ENCODE measurements at regions not wholly inside any gene's neighbourhood (a gene's known extent, or its start where the extent isn't known, plus 50 kb on each side); places are given as distances from the start of the nearest gene placed in this dataset.

DNA sequence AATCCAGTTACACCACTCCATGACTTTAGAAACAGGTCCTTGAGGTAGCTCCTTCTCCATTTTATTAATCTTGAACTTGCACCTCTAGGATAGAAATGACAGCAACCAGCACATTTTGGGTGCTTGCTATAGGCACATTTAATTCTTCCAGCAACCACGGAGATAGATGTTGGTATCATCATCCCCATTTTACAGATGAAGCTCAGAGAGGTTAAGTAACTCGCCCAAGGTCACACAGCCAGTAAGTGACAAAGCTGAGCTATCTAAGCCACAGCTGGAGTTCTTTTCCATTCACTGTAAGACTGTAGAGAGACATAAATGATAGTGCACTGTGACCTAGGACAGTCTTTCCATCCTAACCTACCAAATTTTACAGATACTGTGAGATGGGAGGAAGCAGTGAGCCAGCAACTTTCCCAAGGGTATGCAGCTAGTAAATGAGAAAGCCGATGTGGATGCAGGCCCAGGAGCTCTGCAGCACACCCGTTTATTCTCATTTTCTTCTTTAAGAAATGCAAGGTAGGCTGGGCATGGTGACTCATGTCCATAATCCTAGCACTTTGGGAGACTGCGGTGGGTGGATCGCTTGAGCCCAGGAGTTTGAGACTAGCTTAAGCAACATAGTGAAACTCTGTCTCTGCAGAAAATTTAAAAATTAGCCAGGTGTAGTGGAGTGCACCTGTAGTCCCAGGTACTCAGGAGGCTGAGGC, 103.2 kb downstream of the TBX5 start:
- ATAC-seq (no peak), DNase-seq (ENCODE audit: low spot score in 2 of 2) (no peak)
- Mint-ChIP-seq H3K9me3 (peaks cover 4 to 8% of the 10 kb centered on the region in 2 donors), H3K27ac (no peak overlapping the region), H3K36me3 (no peaks in the 10 kb centered on the region)

DNA sequence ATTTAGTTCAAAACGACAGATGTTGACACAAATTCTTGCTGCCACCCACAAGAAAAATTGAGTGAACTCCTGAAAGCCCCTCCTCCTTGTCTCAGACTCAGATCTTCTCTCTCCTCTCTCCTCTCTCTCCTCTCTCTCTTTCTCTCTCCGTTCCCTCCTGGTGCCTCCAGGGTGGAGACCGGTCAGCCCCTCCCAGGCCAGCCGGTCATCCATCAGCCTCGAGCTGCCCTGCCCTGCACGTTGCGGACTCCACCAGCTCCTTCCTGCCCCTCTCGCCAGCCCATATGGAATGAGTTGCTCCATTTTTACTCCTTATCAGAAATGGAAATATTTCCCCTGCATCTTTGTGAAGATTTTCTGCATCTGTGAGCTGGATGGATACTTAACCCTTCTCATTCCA, 103.8 kb downstream of the TBX5 start:
- H3K27ac Mint-ChIP-seq, result no peak overlapping the region
- no peak for ATAC-seq
- no peak for DNase-seq (ENCODE audit: low spot score in 2 of 2)
- H3K36me3 Mint-ChIP-seq, result no peaks in the 10 kb centered on the region
- H3K9me3 Mint-ChIP-seq, result peaks cover 4 to 8% of the 10 kb centered on the region in 2 donors

DNA sequence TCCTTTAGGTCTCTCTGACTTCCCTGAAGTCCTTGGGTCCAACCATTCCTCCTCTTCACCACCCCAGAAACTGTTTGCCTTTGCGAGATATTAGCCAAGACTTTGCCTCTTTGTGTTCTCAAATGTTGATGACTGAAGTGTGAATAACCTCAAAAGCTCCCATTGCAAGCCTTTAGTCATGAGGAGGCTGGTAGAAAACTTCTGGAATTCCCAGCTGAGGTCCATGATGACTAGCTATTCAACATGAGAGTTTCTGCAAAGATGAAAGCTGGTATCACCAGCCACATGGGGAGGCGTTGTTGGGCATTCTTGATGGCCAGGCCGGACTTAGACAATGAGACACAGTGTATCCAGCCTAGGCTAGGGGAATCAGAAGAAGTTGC, 111.7 kb downstream of the TBX5 start:
- Mint-ChIP-seq H3K9me3 (no peaks in the 10 kb centered on the region), H3K36me3 (no peaks in the 10 kb centered on the region), H3K27ac (no peak overlapping the region)
- ATAC-seq (no peak), DNase-seq (ENCODE audit: low spot score in 2 of 2) (no peak)

DNA sequence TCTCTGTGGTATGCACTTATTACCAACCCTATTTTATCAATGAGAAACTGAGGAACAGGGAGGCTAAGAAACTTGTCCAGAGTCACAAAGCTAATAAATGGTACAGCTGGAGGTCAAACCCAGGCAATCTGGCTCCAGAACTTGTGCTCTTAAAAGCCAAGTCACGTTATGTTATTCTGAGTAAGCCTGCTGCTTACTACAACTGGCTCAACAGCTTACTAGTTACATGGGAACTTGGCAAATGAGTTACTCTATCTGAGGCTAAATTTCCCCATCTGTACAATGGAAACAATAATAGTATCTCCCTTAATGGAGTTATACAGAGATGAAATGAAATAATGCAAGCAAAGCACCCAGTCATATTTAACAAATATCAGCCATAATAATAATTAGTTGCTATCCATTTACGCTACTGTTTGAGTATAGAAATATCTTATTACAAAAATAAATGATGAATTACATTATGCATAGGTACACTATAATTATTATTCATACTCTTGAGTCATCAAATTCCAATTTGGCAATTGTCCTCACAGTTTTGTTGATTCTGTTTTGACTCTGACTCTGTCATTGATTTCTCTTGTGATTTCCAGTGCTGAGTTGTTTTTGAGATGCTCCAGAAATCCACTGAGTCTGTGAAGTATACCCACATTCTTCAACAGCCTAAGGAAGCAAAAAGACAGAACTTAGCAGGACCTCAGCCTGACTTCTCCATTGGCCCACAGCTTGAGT, 112.2 kb downstream of the TBX5 start:
- no peaks in the 10 kb centered on the region for H3K9me3 Mint-ChIP-seq
- no peak overlapping the region for H3K27ac Mint-ChIP-seq
- H3K36me3 Mint-ChIP-seq, result no peaks in the 10 kb centered on the region
- DNase-seq (ENCODE audit: low spot score in 2 of 2) (no peak), ATAC-seq (no peak)

DNA sequence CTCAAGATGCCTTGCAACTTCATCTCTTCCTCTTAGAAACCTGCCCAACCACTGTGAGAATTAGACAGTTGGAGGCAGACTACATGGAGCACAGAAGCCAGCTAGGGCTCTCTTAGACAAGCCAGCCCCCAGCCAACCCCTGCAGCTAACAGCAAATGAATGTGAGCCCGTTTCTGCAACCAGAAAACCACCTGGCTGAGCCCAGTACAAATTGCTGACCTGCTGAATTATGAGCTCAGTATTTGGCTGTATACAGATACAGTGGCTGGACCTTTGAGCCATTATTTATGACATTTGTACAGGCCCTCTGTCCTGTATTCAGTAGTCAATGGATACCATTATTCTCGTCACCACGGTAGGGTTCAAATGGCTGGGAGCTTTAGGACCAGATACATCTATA, 112.9 kb downstream of the TBX5 start:
- ATAC-seq (no peak), DNase-seq (ENCODE audit: low spot score in 2 of 2) (no peak)
- H3K9me3 Mint-ChIP-seq, result no peaks in the 10 kb centered on the region
- H3K27ac Mint-ChIP-seq, result no peak overlapping the region
- no peaks in the 10 kb centered on the region for H3K36me3 Mint-ChIP-seq

DNA sequence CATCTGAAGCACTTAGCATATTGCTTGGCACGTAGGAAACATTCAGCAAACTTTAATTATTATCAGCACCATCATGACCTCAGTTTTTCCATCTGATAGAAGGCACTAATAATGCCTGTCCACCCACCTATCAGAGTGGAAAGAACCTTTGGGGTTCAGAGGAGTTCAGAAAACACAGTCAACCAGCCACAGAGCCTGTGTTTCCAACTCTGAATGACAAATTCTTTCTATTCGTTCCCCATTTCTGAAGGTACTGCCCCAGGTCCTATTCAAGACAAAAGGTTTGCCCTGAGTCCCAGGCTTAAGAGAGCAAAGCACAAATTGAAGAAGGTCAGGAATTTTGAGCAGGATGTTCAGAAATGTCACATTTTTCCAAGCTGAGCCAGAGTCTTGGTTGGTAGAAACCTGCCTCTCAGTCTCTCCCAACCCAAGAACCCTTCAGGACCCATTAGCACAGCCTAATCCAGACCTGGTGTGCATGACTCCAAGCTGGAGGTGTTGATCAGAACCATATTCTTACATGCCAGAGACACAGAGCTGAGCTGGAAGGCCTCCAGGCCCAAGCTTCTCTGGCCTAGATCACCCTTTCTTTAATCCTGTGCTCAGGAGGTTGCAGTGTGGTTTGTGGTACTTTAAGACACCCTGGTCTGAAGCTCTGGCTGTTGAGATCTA, 114.4 kb downstream of the TBX5 start:
- Mint-ChIP-seq H3K36me3 (no peaks in the 10 kb centered on the region), H3K27ac (no peak overlapping the region), H3K9me3 (no peaks in the 10 kb centered on the region)
- ATAC-seq, result no peak
- no peak for DNase-seq (ENCODE audit: low spot score in 2 of 2)

DNA sequence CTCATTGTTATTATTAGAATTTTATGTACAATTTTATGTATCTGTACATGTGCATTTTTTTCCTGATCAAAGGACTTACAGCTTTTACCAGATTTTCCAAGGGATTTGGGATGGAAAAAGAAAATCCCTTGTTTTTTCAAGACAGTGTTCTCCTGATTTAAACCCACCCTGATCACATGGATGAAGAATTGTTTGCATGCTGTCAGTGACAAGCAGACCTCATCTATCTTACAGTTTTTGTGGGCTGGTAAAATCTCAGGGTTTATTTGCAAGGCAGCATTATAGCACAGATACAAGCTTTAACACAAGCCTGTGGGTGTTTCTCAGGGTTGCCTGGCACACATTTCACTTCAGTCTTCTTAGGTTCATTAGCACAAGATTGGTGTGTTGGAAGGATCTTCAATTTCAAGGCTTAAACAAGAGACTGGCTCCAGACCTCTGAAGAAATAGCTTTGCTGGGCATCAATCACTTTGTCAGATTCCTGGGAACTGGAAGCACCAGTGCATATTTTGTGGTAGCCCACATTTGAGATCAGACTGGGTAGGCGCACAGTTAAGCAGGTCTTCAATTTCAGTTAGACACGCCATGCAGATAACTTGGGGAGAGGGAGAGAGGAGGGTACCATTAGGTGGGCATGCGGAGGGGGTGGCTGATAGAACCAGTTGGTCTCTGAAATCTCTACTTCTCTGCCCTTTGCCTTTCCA, 118.0 kb downstream of the TBX5 start:
- Mint-ChIP-seq H3K27ac (no peak overlapping the region), H3K36me3 (no peaks in the 10 kb centered on the region), H3K9me3 (peaks cover 0 to 2% of the 10 kb centered on the region in 2 donors)
- DNase-seq (ENCODE audit: low spot score in 2 of 2) (no peak), ATAC-seq (no peak)

DNA sequence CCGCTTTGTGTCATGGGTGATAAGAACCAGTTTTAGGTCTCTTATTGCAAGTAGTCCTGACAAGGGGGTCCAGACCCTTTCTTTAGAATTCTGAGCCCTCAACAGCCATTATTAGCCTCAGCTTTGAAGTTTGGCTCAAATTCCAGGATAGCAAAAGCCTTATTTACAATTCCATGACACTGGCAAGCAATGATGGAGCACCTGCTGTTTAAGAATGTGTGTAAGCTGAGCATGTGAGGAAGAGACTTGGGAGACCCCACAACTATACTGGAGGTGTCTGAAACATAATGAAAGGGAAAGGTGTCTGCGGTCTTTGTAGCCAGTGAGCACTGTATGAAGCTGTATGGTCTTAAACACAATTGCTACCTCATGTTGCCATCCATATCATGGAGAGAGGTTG, 119.8 kb downstream of the TBX5 start:
- ATAC-seq (no peak), DNase-seq (ENCODE audit: low spot score in 2 of 2) (no peak)
- Mint-ChIP-seq H3K36me3 (no peaks in the 10 kb centered on the region), H3K9me3 (peaks cover 0 to 4% of the 10 kb centered on the region in 2 donors), H3K27ac (no peak overlapping the region)

DNA sequence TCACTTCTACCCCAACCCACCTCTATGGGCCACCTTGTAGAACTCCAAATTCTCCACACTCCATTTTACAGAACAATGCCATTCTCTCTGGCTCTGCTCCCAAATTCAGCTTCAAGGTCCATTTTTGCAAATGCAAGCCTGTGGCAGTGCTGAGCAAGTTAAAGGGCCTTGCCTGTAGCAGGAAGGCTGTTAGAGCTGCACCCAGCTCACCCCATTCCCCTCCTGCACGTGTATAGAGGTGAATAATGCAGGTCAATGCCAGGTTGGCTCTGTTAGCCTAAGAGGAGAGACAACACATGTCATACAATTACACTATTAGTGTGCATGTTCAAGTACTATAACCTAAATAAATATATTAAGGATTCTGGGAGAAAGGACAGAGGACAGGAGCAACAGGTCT, 120.4 kb downstream of the TBX5 start:
- no peak for DNase-seq (ENCODE audit: low spot score in 2 of 2)
- H3K9me3 Mint-ChIP-seq, result peaks cover 0 to 4% of the 10 kb centered on the region in 2 donors
- H3K36me3 Mint-ChIP-seq, result no peaks in the 10 kb centered on the region
- no peak overlapping the region for H3K27ac Mint-ChIP-seq
- ATAC-seq, result no peak

DNA sequence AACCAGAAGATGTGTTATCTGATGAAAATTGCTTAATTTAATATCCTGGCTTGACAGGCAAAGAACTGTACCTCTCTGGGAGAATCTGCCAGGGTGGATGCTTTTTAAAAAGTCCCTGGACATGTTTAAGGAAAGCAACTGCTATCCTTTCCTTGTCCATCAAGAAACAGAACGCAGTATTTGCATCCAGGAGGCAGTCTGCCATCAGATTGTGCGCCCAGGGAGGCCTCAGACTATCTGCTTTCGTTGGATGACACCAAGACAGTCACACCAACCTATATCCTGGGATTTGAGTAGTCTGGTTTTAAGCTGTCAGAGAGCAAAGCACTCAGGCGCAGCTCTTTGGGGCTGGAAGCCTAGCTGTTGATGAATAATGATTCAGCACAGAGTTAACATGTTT, 121.9 kb downstream of the TBX5 start:
- ATAC-seq, result no peak
- Mint-ChIP-seq H3K27ac (no peak overlapping the region), H3K36me3 (no peaks in the 10 kb centered on the region), H3K9me3 (peaks cover 0 to 10% of the 10 kb centered on the region in 2 donors)
- DNase-seq (ENCODE audit: low spot score in 2 of 2), result no peak

DNA sequence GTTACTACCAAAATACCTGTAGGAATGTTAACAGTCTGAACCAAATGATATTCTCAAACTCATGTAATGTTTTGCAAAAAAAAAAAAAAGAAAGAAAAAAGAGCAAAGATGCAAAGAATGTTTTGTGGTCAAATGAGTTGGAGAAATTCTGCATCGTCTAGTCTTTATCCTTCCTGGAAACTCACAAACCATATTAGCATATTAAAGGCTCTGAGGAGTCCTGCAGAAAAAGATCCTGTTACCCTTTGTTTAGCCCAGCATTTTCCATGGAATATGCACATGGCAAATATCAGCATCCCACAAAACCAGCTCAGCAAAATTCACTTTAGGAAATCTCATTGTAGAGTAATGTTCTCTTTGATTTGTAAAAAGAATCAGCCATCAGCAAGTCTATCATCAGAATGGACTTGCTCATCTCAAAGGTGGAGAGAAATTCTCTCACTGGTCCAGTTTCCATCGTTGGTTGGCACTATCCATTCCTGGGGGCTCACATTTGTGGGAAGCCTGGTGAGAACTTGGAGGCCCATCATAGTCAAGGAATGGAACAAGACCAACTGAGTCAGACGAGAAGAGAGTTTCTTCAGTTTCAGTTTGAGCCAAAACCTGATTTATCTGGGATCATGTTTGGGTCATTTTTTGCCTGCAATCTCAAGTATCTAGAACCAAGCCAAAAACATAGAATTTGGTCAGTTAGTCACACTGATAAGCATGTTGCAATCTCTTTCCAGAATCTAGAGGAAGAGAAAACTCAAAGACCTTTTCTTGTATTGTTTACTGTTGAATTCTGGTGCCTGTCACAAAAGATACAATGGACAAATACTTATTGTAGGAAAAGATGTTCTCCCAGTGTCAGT, 129.8 kb downstream of the TBX5 start:
- Mint-ChIP-seq H3K36me3 (no peaks in the 10 kb centered on the region), H3K9me3 (peaks cover 0 to 6% of the 10 kb centered on the region in 2 donors), H3K27ac (no peak overlapping the region)
- ATAC-seq (no peak), DNase-seq (ENCODE audit: low spot score in 2 of 2) (no peak)

DNA sequence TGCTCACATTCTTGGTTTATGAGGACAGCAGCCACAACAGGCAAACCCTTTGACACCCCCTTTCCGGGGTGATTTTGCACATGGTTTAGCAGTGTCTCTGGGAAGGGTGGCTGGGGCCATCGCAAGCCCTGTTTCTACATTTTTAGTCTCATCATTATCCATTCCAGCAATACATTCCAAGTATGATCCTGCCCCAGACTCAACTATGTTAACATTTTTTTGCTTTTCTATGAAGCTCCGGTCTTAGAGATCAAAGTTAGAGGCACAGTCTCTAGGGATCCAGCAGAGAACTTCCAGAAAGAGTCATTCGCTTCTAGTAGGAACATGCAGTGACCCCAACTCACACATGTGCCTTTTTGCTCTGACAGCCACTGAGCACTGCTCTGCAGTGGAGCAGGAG, 130.9 kb downstream of the TBX5 start:
- no peaks in the 10 kb centered on the region for H3K36me3 Mint-ChIP-seq
- ATAC-seq (no peak), DNase-seq (ENCODE audit: low spot score in 2 of 2) (no peak)
- no peak overlapping the region for H3K27ac Mint-ChIP-seq
- peaks cover 0 to 5% of the 10 kb centered on the region in 2 donors for H3K9me3 Mint-ChIP-seq

DNA sequence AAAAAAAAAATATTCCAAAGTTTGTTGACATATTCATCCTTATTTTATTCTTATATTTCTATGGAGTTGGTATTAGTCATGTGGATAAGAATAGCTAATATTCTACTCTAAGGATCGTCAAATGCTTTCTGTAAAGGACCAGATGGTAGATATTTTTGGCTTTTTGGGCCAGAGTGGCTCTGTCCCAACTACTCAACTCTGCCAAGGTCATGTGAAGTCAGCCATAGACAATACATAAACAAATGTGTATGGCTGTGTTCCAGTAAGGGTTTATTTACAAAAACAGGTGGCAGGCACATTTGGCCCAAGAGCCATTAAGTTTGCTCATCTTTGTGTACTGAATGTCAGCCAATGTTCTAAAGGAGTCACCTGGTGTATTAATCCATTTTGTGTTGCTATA, 131.8 kb downstream of the TBX5 start:
- H3K9me3 Mint-ChIP-seq, result no peaks in the 10 kb centered on the region
- H3K36me3 Mint-ChIP-seq, result no peaks in the 10 kb centered on the region
- ATAC-seq, result no peak
- no peak for DNase-seq (ENCODE audit: low spot score in 2 of 2)
- H3K27ac Mint-ChIP-seq, result no peak overlapping the region

DNA sequence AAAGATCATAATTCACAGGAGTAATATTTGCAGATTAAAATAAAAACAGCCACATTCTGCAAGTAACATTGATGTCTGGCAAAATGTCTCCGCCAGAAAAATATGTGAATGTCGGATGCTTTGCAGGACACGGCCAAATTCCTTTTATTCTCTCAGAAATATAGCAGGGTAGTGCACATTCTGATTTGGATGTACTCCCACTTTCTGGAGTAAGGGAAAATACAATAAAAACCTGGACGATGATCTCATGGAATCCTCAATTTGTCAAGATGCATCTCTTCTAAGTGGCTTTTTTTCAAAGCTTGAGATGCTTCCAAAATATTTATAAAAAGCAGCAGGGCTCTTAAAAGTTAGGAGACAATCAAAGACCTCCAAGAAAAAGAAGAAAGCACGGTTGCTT, 133.3 kb downstream of the TBX5 start:
- no peaks in the 10 kb centered on the region for H3K36me3 Mint-ChIP-seq
- H3K27ac Mint-ChIP-seq, result no peak overlapping the region
- DNase-seq (ENCODE audit: low spot score in 2 of 2) (no peak), ATAC-seq (no peak)
- H3K9me3 Mint-ChIP-seq, result no peaks in the 10 kb centered on the region

DNA sequence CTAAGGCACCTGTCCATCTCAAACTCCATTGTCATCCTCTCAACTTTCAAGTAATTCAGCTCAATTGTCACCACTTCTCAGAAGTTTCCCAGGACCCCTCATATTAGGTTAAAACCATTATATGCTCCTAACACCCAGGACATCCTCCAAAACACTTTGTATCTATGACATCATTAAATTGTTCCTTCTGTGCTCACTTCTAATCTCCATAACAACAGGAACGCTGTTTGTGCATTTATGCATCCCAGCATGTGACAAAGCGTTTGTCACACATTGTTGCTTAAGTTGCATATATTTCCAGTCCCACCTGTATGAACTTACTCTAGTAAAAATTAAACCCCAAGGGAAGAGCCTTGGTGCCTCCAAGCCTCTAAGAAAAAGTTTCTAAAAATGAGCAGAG, 133.9 kb downstream of the TBX5 start:
- DNase-seq (ENCODE audit: low spot score in 2 of 2) (no peak), ATAC-seq (no peak)
- Mint-ChIP-seq H3K36me3 (no peaks in the 10 kb centered on the region), H3K27ac (no peak overlapping the region), H3K9me3 (no peaks in the 10 kb centered on the region)

DNA sequence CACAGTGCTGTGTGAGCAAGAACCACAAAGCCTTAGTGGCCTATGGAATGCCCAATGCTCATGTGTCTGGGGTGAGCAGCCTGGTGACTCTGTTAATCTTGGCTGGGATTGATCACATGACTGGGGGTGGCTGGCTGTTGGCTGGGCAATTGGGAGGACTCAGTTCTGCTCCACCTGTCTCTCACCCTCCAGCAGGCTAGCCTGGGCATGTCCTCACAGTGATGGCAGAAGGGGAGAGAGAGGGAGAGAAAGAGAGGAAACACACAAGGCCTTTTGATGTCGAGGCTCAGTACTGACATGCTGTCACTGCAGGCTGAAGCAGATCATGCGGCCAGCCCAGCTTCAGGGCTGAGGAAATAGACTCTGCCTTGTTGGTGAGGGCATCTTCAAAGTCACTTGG, 136.8 kb downstream of the TBX5 start:
- no peak overlapping the region for H3K27ac Mint-ChIP-seq
- DNase-seq (ENCODE audit: low spot score in 2 of 2) (no peak), ATAC-seq (no peak)
- no peaks in the 10 kb centered on the region for H3K9me3 Mint-ChIP-seq
- no peaks in the 10 kb centered on the region for H3K36me3 Mint-ChIP-seq

Data from activated naive CD4-positive, alpha-beta T cell treated with anti-CD3 and anti-CD28 coated beads, Interleukin-2, amount 50 U/mL, for 72 hours (primary cell).